Right lobe of liver (tissue), 6 donors: ENCODE measurements at regions not wholly inside any gene's neighbourhood (a gene's known extent, or its start where the extent isn't known, plus 50 kb on each side); places are given as distances from the start of the nearest gene placed in this dataset.

Source experiments
- ATAC-seq, 4 donors: fragments of 200-7000 bp; cut with Tn5 transposase; one replicate each; pipeline ENCODE4 v1.9.1; 2020; ENCODE audit warnings: mild to moderate bottlenecking in 4 of 4, moderate library complexity in 4 of 4
- DNase-seq, 3 donors: peaks; one replicate each; pipeline ENCODE4 v3.0.0-alpha.2; 2020
- H3K27ac ChIP-seq, 3 donors: fragments of 200-600 bp; one replicate each; pipeline ENCODE4 v1.8.0; 2022
- H3K27me3 ChIP-seq, 2 donors: fragments of 200-600 bp; one replicate each; pipeline ENCODE4 v1.8.0; 2022
- H3K36me3 ChIP-seq, 4 donors: fragments of 200-600 bp; sonication (generic) in 1 of 4; one replicate each; pipeline versions ENCODE4 v1.5.1 to v1.8.0; 2017 to 2022; ENCODE audit warnings: control low read depth in 1 of 4
- H3K4me1 ChIP-seq, 4 donors: fragments of 200-600 bp; sonication (generic) in 1 of 4; one replicate each; pipeline versions ENCODE4 v1.5.1 to v1.8.0; 2017 to 2022; ENCODE audit warnings: control low read depth in 1 of 4
- H3K4me3 ChIP-seq, 3 donors: fragments of 200-600 bp; one replicate each; pipeline ENCODE4 v1.8.0; 2022
- H3K9me3 ChIP-seq, 4 donors: fragments of 200-600 bp; sonication (generic) in 1 of 4; one replicate each; pipeline versions ENCODE4 v1.5.1 to v1.8.0; 2017 to 2022; ENCODE audit warnings: control low read depth in 1 of 4
- CTCF ChIP-seq, 4 donors: fragments of 200-600 bp in 3 of 4; fragments of 450-650 bp in 1 of 4; IDR thresholded peaks; one replicate each; pipeline versions ENCODE4 v1.5.1 to v1.8.0; 2016 to 2022; ENCODE audit warnings: antibody characterized with exemption in 4 of 4, mild to moderate bottlenecking in 2 of 4
- POLR2A ChIP-seq: fragments of 450-650 bp; IDR thresholded peaks from one replicate; pipeline ENCODE4 v1.6.1; 2017; ENCODE audit warnings: antibody characterized with exemption, mild to moderate bottlenecking
- WGBS: methylation state at CpG from one replicate; pipeline ENCODE4 v1.1.6; 2018; ENCODE audit warnings: low coverage, low lambda C conversion rate; ENCODE audit not compliant: insufficient coverage; ENCODE audit errors: missing lambda C conversion rate; 5-methylcytosine and 5-hydroxymethylcytosine counted together
- intact Hi-C, 2 donors: fragments of 100-400 bp; cut with DNase I; formaldehyde crosslinking; loops; one replicate each; pipeline versions ENCODE4 v1.11.2 to v1.14.1; 2022
- donor health status: DM: no; HTN: yes; CAD: no.
- donor health status: DM: no; HTN: no; CAD: no.
- donor health status: DM: no; HTN: no; CAD: no.
- donor health status: DM: no; HTN: yes; CAD: no.
- donor health status: DM: no; HTN: yes; CAD: no.

GRCh38 chr4:116913451-116913850 is 171.9 kb downstream of the TRAM1L1 start:
- no peak overlapping the region for H3K27ac ChIP-seq
- ATAC-seq (no peak), DNase-seq (no peak)
- H3K4me1 ChIP-seq: no peaks in the 10 kb centered on the region
- 67% methylated on average over 1 of the region's 1 CpG for WGBS
- no peak for TF ChIP-seq POLR2A
- no peak for TF ChIP-seq CTCF (IDR thresholded peaks at IDR 0.05)
- no peaks in the 10 kb centered on the region for H3K9me3 ChIP-seq
- no peaks in the 10 kb centered on the region for H3K36me3 ChIP-seq
- intact Hi-C loops: no loop called here
- no peak overlapping the region for H3K4me3 ChIP-seq
- H3K27me3 ChIP-seq: no peaks in the 10 kb centered on the region

- no peak overlapping the region for H3K4me3 ChIP-seq
- no peak for DNase-seq
- no peaks in the 10 kb centered on the region for H3K36me3 ChIP-seq
- 77% methylated on average over 2 of the region's 2 CpGs for WGBS
- ATAC-seq: no peak
- intact Hi-C loops: no loop called here
- H3K27ac ChIP-seq: no peak overlapping the region
- no peaks in the 10 kb centered on the region for H3K9me3 ChIP-seq
- TF ChIP-seq CTCF (IDR thresholded peaks at IDR 0.05) (no peak), POLR2A (no peak)
- no peaks in the 10 kb centered on the region for H3K4me1 ChIP-seq
- no peaks in the 10 kb centered on the region for H3K27me3 ChIP-seq
These were observed 178.6 kb downstream of the TRAM1L1 start for GRCh38 chr4:116906758-116907157.

GRCh38 chr4:116899561-116899960 is 185.8 kb downstream of the TRAM1L1 start:
- H3K9me3 ChIP-seq: no peaks in the 10 kb centered on the region
- no peak for ATAC-seq
- no peaks in the 10 kb centered on the region for H3K36me3 ChIP-seq
- DNase-seq: no peak
- no peaks in the 10 kb centered on the region for H3K27me3 ChIP-seq
- intact Hi-C loops: no loop called here
- TF ChIP-seq POLR2A (no peak), CTCF (IDR thresholded peaks at IDR 0.05) (no peak)
- H3K4me3 ChIP-seq: no peak overlapping the region
- no peak overlapping the region for H3K27ac ChIP-seq
- WGBS: 64% methylated on average over 1 of the region's 1 CpG
- H3K4me1 ChIP-seq: no peaks in the 10 kb centered on the region

- Histone ChIP-seq H3K4me3 (no peak overlapping the region), H3K4me1 (no peaks in the 10 kb centered on the region), H3K27ac (no peak overlapping the region), H3K27me3 (no peaks in the 10 kb centered on the region), H3K9me3 (no peaks in the 10 kb centered on the region), H3K36me3 (no peaks in the 10 kb centered on the region)
- DNase-seq (no peak), ATAC-seq (no peak)
- TF ChIP-seq CTCF (IDR thresholded peaks at IDR 0.05) (no peak), POLR2A (no peak)
- intact Hi-C loops: no loop called here
These were observed 199.8 kb downstream of the TRAM1L1 start for GRCh38 chr4:116885579-116885978.

GRCh38 chr4:116882503-116882902 is 202.9 kb downstream of the TRAM1L1 start:
- H3K4me1 ChIP-seq: no peaks in the 10 kb centered on the region
- no peaks in the 10 kb centered on the region for H3K27me3 ChIP-seq
- no peaks in the 10 kb centered on the region for H3K9me3 ChIP-seq
- ATAC-seq (no peak), DNase-seq (no peak)
- no peaks in the 10 kb centered on the region for H3K36me3 ChIP-seq
- TF ChIP-seq POLR2A: no peak
- TF ChIP-seq CTCF (IDR thresholded peaks at IDR 0.05): no peak
- WGBS: 61% methylated on average over 3 of the region's 3 CpGs
- intact Hi-C loops: no loop called here
- no peak overlapping the region for H3K27ac ChIP-seq
- no peak overlapping the region for H3K4me3 ChIP-seq
